OCI-LY7 (cell line): ENCODE measurements at regions not wholly inside any gene's neighbourhood (a gene's known extent, or its start where the extent isn't known, plus 50 kb on each side); places are given as distances from the start of the nearest gene placed in this dataset.

Experiments used
- BruUV-seq: library from RNA; stranded (reverse); fragments of 400-500 nt; replicated peaks from 2 replicates; lab custom pipeline; 2021; lab: Mats Ljungman, UMichigan
- CTCF ChIA-PET: fragments of 300-600 bp; sonication (Branson Sonifier 250); formaldehyde crosslinking; loops from one replicate; lab custom pipeline; 2022; ENCODE audit warnings: antibody characterized with exemption; ENCODE audit not compliant: unreplicated experiment; lab: Charles Lee
- POLR2A ChIA-PET: fragments of 300-600 bp; sonication (Branson Sonifier 250); formaldehyde crosslinking; loops from one replicate; lab custom pipeline; 2022; ENCODE audit warnings: antibody characterized with exemption; lab: Charles Lee
- DNase-seq: peaks from one replicate; pipeline ENCODE4 v3.0.0-alpha.2; 2015; ENCODE audit warnings: low spot score
- H2AFZ ChIP-seq: fragments of 200-600 bp; sonication (generic), shearing (Covaris generic); 2 replicates; pipeline ENCODE4 v1.6.1; 2014; ENCODE audit warnings: mild to moderate bottlenecking, antibody characterized with exemption, low read length, moderate library complexity
- H3K27ac ChIP-seq: fragments of 200-600 bp; sonication (generic); 2 replicates; pipeline ENCODE4 v1.5.1; 2014; ENCODE audit warnings: mixed run types, low read depth, mild to moderate bottlenecking, moderate library complexity, low read length, inconsistent platforms; ENCODE audit not compliant: poor library complexity, severe bottlenecking
- H3K36me3 ChIP-seq: fragments of 200-600 bp; sonication (generic); 2 replicates; pipeline ENCODE4 v1.6.1; 2014; ENCODE audit warnings: mild to moderate bottlenecking, antibody characterized with exemption, low read length, moderate library complexity, mixed read lengths; ENCODE audit not compliant: insufficient read depth
- H3K4me1 ChIP-seq: fragments of 200-600 bp; sonication (generic); 2 replicates; pipeline ENCODE4 v1.5.1; 2014; ENCODE audit warnings: mild to moderate bottlenecking, low read length; ENCODE audit not compliant: insufficient read depth, poor library complexity, severe bottlenecking
- H3K4me2 ChIP-seq: fragments of 200-600 bp; sonication (generic); 2 replicates; pipeline ENCODE4 v1.6.1; 2014; ENCODE audit warnings: mild to moderate bottlenecking, low read length
- H3K4me3 ChIP-seq: fragments of 200-600 bp; sonication (generic); 2 replicates; pipeline ENCODE4 v1.5.1; 2014; ENCODE audit warnings: mild to moderate bottlenecking, low read depth, low read length; ENCODE audit not compliant: poor library complexity, severe bottlenecking
- H3K79me2 ChIP-seq: fragments of 200-600 bp; sonication (generic); 2 replicates; pipeline ENCODE4 v1.6.1; 2016; ENCODE audit warnings: low read depth, mild to moderate bottlenecking, low read length, moderate library complexity, mixed read lengths; ENCODE audit not compliant: insufficient read depth
- H3K9me2 ChIP-seq: fragments of 200-600 bp; sonication (generic); 2 replicates; pipeline ENCODE4 v1.6.1; 2016; ENCODE audit warnings: mild to moderate bottlenecking, low read length, mixed read lengths; ENCODE audit not compliant: insufficient read depth
- H3K9me3 ChIP-seq: fragments of 200-600 bp; sonication (generic); 2 replicates; pipeline ENCODE4 v1.6.1; 2014; ENCODE audit warnings: mild to moderate bottlenecking, mixed run types, low read length, mixed read lengths
- H4K20me1 ChIP-seq: fragments of 200-600 bp; sonication (generic); 2 replicates; pipeline ENCODE4 v1.6.1; 2014; ENCODE audit warnings: mild to moderate bottlenecking, antibody characterized with exemption, low read length, moderate library complexity, mixed read lengths; ENCODE audit not compliant: insufficient read depth
- EZH2phosphoT487 ChIP-seq: fragments of 200-600 bp; sonication (generic); IDR thresholded peaks from 2 replicates; pipeline ENCODE4 v1.6.1; 2018; ENCODE audit warnings: low read depth, borderline replicate concordance, mild to moderate bottlenecking, mixed run types, antibody characterized with exemption, low read length, moderate library complexity, mixed read lengths
- intact Hi-C: fragments of 100-400 bp; cut with micrococcal nuclease; formaldehyde crosslinking; loops from one replicate; pipeline ENCODE4 v1.10.0; 2022; ENCODE audit not compliant: unreplicated experiment
- TF ChIP-seq, protein P1 (sequence below): fragments of 200-600 bp; sonication (generic); conservative IDR thresholded peaks from 2 replicates; pipeline ENCODE4 v1.5.1; 2014; ENCODE audit warnings: mild to moderate bottlenecking, antibody characterized with exemption, low read length, moderate library complexity, mixed read lengths

DNA sequence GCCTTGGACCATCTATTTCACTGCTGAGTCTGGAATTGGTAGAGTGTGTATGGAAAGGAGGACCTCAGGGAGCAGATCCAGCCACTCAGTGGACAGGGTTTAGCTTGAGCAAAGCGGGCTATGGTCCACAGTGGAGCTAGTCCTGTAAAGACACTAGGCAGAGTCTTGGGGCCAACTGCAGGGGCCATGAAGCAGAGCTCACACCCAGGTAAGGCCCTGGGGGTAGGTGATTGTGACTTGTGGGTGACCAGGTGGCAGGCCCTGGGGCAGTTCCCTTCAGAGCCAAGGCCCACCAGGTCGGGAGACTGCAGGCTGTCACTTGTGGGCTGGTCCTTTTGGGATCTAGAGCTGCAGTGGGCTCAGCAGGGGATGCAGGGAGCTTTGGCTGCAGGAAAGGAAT, 80.8 kb upstream of the EPHB3 start:
- H3K9me2 ChIP-seq: no peaks in the 10 kb centered on the region
- DNase-seq: no peak
- H2AFZ ChIP-seq: no peak overlapping the region
- H3K27ac ChIP-seq: no peak overlapping the region
- H3K4me2 ChIP-seq: no peak overlapping the region
- H3K4me1 ChIP-seq: no peaks in the 10 kb centered on the region
- ChIA-PET CTCF (interaction anchor here (0.8 kb wide), 1 partner anchor 9 kb away, joined by 3 read pairs; no protein-coding TSS in a partner anchor), POLR2A (no interaction called here)
- no TSS peak for BruUV-seq
- H3K9me3 ChIP-seq: no peaks in the 10 kb centered on the region
- H3K79me2 ChIP-seq: no peaks in the 10 kb centered on the region
- no peak overlapping the region for H3K4me3 ChIP-seq
- no peaks in the 10 kb centered on the region; the same call in 1 of the 2 replicates for H4K20me1 ChIP-seq
- intact Hi-C loops: no loop called here
- H3K36me3 ChIP-seq: no peaks in the 10 kb centered on the region
- TF ChIP-seq, protein P1, sequence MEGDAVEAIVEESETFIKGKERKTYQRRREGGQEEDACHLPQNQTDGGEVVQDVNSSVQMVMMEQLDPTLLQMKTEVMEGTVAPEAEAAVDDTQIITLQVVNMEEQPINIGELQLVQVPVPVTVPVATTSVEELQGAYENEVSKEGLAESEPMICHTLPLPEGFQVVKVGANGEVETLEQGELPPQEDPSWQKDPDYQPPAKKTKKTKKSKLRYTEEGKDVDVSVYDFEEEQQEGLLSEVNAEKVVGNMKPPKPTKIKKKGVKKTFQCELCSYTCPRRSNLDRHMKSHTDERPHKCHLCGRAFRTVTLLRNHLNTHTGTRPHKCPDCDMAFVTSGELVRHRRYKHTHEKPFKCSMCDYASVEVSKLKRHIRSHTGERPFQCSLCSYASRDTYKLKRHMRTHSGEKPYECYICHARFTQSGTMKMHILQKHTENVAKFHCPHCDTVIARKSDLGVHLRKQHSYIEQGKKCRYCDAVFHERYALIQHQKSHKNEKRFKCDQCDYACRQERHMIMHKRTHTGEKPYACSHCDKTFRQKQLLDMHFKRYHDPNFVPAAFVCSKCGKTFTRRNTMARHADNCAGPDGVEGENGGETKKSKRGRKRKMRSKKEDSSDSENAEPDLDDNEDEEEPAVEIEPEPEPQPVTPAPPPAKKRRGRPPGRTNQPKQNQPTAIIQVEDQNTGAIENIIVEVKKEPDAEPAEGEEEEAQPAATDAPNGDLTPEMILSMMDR: no peak
- no peak for TF ChIP-seq EZH2phosphoT487

DNA sequence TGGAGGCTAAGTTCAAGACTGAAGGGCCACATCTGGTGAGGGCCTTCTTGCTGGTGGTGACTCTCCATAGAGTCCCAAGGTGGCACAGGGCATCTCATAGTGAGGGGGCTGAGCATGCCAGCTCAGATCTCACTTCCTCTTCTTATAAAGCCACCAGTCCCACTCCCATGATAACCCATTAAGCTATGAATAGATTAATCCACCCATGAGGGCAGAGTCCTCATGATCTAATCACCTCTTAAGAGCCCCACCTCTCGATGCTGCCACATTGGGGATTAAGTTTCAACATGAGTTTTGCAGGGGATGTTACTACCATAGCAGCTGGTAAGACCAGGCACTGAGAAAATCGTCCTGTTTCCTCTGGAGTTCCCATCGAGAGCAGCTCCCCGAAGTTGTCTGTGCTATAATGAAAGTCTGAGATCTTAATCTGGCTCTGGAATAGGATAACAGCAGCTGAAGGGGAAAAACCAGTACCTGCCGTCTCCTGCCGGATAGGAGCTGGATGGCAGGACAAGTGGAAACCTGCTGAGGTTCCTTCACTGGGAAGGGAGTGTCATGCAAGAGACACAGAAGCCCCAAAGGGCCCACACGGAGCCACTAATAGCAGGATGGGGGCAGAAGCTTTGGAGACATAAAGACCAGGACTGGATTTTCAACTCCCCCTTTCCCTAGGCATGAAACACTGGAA, 79.5 kb upstream of the EPHB3 start:
- H3K4me3 ChIP-seq: no peak overlapping the region
- no peaks in the 10 kb centered on the region for H4K20me1 ChIP-seq
- no peak overlapping the region for H2AFZ ChIP-seq
- no peaks in the 10 kb centered on the region for H3K9me3 ChIP-seq
- BruUV-seq: no TSS peak
- POLR2A ChIA-PET: no interaction called here
- H3K36me3 ChIP-seq: no peaks in the 10 kb centered on the region
- intact Hi-C loops: no loop called here
- no peak overlapping the region for H3K27ac ChIP-seq
- no peak overlapping the region for H3K4me2 ChIP-seq
- no peaks in the 10 kb centered on the region for H3K4me1 ChIP-seq
- no peaks in the 10 kb centered on the region for H3K79me2 ChIP-seq
- H3K9me2 ChIP-seq: no peaks in the 10 kb centered on the region
- CTCF ChIA-PET: interaction anchor here (0.6 kb wide), 1 partner anchor 482 kb away, joined by 3 read pairs; no protein-coding TSS in a partner anchor
- no peak for DNase-seq
- TF ChIP-seq, protein P1: no peak
- no peak for TF ChIP-seq EZH2phosphoT487

DNA sequence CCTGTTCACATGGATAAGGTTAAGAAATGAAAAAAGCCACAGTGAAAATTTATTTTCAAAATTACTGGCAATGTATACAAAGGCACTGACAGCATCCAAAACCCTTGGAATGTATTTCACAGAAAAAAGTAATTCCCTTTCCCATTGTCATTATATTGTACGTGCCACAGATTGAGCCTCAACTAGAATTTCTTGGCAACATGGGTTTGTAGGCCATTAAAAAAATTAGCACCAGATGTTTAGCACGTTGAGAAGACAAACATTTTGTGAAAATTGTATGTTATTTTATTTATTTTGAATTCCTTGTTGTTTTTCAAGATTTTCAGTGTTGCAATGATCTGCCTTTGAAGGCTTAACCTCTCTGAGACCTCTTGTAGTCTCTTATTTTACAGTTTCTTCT, 76.3 kb upstream of the EPHB3 start:
- ChIA-PET POLR2A (interaction anchor here (0.6 kb wide), 1 partner anchor 1122 kb away, joined by 3 read pairs; no protein-coding TSS in a partner anchor), CTCF (no interaction called here)
- Histone ChIP-seq H3K9me2 (no peaks in the 10 kb centered on the region), H3K79me2 (no peaks in the 10 kb centered on the region), H3K4me3 (no peak overlapping the region), H3K4me1 (no peaks in the 10 kb centered on the region), H4K20me1 (no peaks in the 10 kb centered on the region), H2AFZ (no peak overlapping the region), H3K27ac (no peak overlapping the region), H3K9me3 (no peaks in the 10 kb centered on the region), H3K36me3 (no peaks in the 10 kb centered on the region), H3K4me2 (no peak overlapping the region)
- no TSS peak for BruUV-seq
- TF ChIP-seq, protein P1: no peak
- intact Hi-C loops: no loop called here
- DNase-seq: no peak
